ENCODE measurements at regions not wholly inside any gene's neighbourhood (a gene's known extent, or its start where the extent isn't known, plus 50 kb on each side); places are given as distances from the start of the nearest gene placed in this dataset.

DNA sequence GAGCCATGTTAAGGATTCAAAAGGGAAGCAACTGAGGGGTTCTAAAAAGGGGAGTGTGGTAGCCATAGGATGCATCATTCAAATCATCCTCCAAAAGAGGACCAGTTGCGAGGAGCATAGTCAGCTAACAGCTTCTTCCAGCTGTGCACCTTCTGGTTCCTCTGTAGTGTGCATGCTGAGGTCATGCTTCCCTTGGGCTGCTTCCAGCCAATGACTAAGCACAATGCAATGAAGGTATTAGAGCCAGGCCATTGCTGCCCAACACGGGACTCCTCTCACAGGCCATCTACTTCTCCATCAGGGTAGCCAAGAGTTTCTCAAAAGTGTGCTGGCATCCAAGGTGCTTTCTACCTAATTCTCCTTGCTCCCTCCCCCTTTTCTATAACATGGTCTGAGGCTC lies 69.2 kb upstream of the ARID2 start:
- Histone ChIP-seq H3K4me1 (ENCODE audit: insufficient read depth, low read length) (no peaks in the 10 kb centered on the region), H3K9me2 (replicated peaks; ENCODE audit: low read length) (no peaks in the 10 kb centered on the region), H3K27ac (ENCODE audit: low read length) (no peak overlapping the region), H3F3A (ENCODE audit: low read length, unreplicated experiment) (no peaks in the 10 kb centered on the region), H2AFZ (ENCODE audit: low read length) (no peak overlapping the region), H3K9ac (ENCODE audit: low read length) (no peak overlapping the region), H3K9me3 (ENCODE audit: low read length) (no peaks in the 10 kb centered on the region), H3K36me3 (ENCODE audit: low read depth, low read length) (no peaks in the 10 kb centered on the region), H3K79me2 (ENCODE audit: low read length) (no peaks in the 10 kb centered on the region), H4K20me1 (ENCODE audit: low read length) (no peaks in the 10 kb centered on the region), H3K4me2 (ENCODE audit: low read length) (no peak overlapping the region), H3K4me3 (ENCODE audit: low read length) (no peak overlapping the region), H3K27me3 (ENCODE audit: low read length) (no peaks in the 10 kb centered on the region)
- ChIA-PET POLR2A (ENCODE audit: unreplicated experiment) (no interaction called here), CTCF (no interaction called here)
- intact Hi-C loops (cut with micrococcal nuclease) = no loop called here
- TF ChIP-seq EZH2phosphoT487 (IDR thresholded peaks at IDR 0.05; ENCODE audit: borderline replicate concordance, low read length) (no peak), EZH2 (IDR thresholded peaks at IDR 0.05; ENCODE audit: low read length, unreplicated experiment) (no peak)
- TF ChIP-seq, protein P1, sequence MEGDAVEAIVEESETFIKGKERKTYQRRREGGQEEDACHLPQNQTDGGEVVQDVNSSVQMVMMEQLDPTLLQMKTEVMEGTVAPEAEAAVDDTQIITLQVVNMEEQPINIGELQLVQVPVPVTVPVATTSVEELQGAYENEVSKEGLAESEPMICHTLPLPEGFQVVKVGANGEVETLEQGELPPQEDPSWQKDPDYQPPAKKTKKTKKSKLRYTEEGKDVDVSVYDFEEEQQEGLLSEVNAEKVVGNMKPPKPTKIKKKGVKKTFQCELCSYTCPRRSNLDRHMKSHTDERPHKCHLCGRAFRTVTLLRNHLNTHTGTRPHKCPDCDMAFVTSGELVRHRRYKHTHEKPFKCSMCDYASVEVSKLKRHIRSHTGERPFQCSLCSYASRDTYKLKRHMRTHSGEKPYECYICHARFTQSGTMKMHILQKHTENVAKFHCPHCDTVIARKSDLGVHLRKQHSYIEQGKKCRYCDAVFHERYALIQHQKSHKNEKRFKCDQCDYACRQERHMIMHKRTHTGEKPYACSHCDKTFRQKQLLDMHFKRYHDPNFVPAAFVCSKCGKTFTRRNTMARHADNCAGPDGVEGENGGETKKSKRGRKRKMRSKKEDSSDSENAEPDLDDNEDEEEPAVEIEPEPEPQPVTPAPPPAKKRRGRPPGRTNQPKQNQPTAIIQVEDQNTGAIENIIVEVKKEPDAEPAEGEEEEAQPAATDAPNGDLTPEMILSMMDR (conservative IDR thresholded peaks at IDR 0.05; ENCODE audit: low read depth, low read length) = no peak
- ATAC-seq (peak; percentile 97), DNase-seq (peak; percentile 91)
- no TSS peak for BruUV-seq (replicated peaks)

DNA sequence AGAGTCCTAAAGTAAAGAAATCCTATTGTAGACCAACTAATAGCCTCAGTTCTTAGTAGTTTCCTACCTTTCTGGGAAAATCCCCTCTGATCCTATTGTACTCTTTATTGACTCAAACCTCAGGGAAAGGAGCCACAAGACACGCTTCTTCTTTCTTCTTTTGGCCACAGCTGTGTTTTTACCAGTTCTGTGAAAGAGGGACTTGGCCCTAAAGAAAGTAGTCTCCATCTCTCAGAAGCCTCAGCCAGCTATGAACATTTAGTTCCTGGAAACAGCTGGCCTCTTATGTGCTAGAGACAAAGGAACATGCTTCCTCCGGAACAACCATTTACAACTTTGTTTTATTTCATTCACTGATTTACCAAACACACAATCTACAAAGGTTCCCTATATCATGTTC lies 66.1 kb upstream of the ARID2 start:
- Histone ChIP-seq H3K4me2 (ENCODE audit: low read length) (no peak overlapping the region), H3K9me2 (replicated peaks; ENCODE audit: low read length) (no peaks in the 10 kb centered on the region), H3K4me3 (ENCODE audit: low read length) (no peak overlapping the region), H3K4me1 (ENCODE audit: insufficient read depth, low read length) (no peaks in the 10 kb centered on the region), H3K36me3 (ENCODE audit: low read depth, low read length) (no peaks in the 10 kb centered on the region), H2AFZ (ENCODE audit: low read length) (no peak overlapping the region), H3K27me3 (ENCODE audit: low read length) (no peaks in the 10 kb centered on the region), H3F3A (ENCODE audit: low read length, unreplicated experiment) (no peaks in the 10 kb centered on the region), H3K9ac (ENCODE audit: low read length) (no peak overlapping the region), H3K27ac (ENCODE audit: low read length) (no peak overlapping the region), H4K20me1 (ENCODE audit: low read length) (no peaks in the 10 kb centered on the region), H3K9me3 (ENCODE audit: low read length) (no peaks in the 10 kb centered on the region), H3K79me2 (ENCODE audit: low read length) (no peaks in the 10 kb centered on the region)
- ChIA-PET POLR2A (ENCODE audit: unreplicated experiment) (no interaction called here), CTCF (no interaction called here)
- intact Hi-C loops (cut with micrococcal nuclease) = no loop called here
- BruUV-seq (replicated peaks) = no TSS peak
- no peak for DNase-seq
- TF ChIP-seq EZH2phosphoT487 (IDR thresholded peaks at IDR 0.05; ENCODE audit: borderline replicate concordance, low read length) (no peak), EZH2 (IDR thresholded peaks at IDR 0.05; ENCODE audit: low read length, unreplicated experiment) (no peak)
- TF ChIP-seq, protein P1 (conservative IDR thresholded peaks at IDR 0.05; ENCODE audit: low read depth, low read length) = no peak
- no peak for ATAC-seq

DNA sequence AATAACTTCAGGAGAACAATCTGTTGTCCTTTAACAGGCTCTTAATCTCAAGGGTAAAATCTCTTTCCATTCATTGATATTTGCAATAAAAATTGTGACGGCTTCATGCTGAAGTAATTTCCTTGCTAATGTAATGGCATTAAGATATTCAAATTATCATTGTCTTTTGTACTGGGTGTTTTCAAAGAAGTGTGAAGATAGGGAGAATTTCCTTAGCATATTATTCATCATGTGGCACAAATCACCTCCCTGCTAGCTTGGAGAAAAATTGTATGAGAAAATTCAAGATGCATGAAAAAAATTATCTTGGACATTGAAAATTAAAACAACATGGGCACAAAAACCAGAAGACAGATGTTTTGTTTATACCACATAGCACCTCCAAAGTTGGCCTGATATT lies 63.6 kb upstream of the ARID2 start:
- no peak for ATAC-seq
- no peaks in the 10 kb centered on the region for H3K79me2 ChIP-seq (ENCODE audit: low read length)
- H4K20me1 ChIP-seq (ENCODE audit: low read length) = no peaks in the 10 kb centered on the region
- H3K9ac ChIP-seq (ENCODE audit: low read length) = no peak overlapping the region
- no peaks in the 10 kb centered on the region for H3K36me3 ChIP-seq (ENCODE audit: low read depth, low read length)
- no peaks in the 10 kb centered on the region for H3F3A ChIP-seq (ENCODE audit: low read length, unreplicated experiment)
- intact Hi-C loops (cut with micrococcal nuclease) = no loop called here
- no peak overlapping the region for H3K4me3 ChIP-seq (ENCODE audit: low read length)
- H3K27me3 ChIP-seq (ENCODE audit: low read length) = no peaks in the 10 kb centered on the region
- no peak overlapping the region for H2AFZ ChIP-seq (ENCODE audit: low read length)
- H3K9me3 ChIP-seq (ENCODE audit: low read length) = no peaks in the 10 kb centered on the region
- H3K4me2 ChIP-seq (ENCODE audit: low read length) = no peak overlapping the region
- ChIA-PET CTCF (interaction anchor here (0.7 kb wide), 1 partner anchor 57 kb away, joined by 3 read pairs; no protein-coding TSS in a partner anchor), POLR2A (ENCODE audit: unreplicated experiment) (no interaction called here)
- H3K9me2 ChIP-seq (replicated peaks; ENCODE audit: low read length) = no peaks in the 10 kb centered on the region
- no peak for DNase-seq
- H3K4me1 ChIP-seq (ENCODE audit: insufficient read depth, low read length) = no peaks in the 10 kb centered on the region; the same call in 1 of the 2 replicates
- TF ChIP-seq, protein P1 (conservative IDR thresholded peaks at IDR 0.05; ENCODE audit: low read depth, low read length) = no peak
- TF ChIP-seq EZH2phosphoT487 (IDR thresholded peaks at IDR 0.05; ENCODE audit: borderline replicate concordance, low read length) (no peak), EZH2 (IDR thresholded peaks at IDR 0.05; ENCODE audit: low read length, unreplicated experiment) (no peak)
- no peak overlapping the region for H3K27ac ChIP-seq (ENCODE audit: low read length)
- BruUV-seq (replicated peaks) = no TSS peak

Measured in PC-3 (cell line).